Esophagus muscularis mucosa (tissue), 3 donors: ENCODE measurements at regions not wholly inside any gene's neighbourhood (a gene's known extent, or its start where the extent isn't known, plus 50 kb on each side); places are given as distances from the start of the nearest gene placed in this dataset.

Experiments used
- CTCF ChIP-seq, 3 experiments: fragments of 200-600 bp in 2 of 3; fragments of 450-650 bp in 1 of 3; sonication (generic) in 2 of 3; IDR thresholded peaks; one replicate each; pipeline ENCODE4 v1.5.1; 2017 to 2019; ENCODE audit warnings: antibody characterized with exemption in 3 of 3, mild to moderate bottlenecking in 2 of 3, moderate library complexity in 1 of 3
- POLR2A ChIP-seq: fragments of 450-650 bp; IDR thresholded peaks from one replicate; pipeline ENCODE4 v1.6.1; 2017; ENCODE audit warnings: antibody characterized with exemption, moderate library complexity, mild to moderate bottlenecking, low read depth
- POLR2AphosphoS5 ChIP-seq, 2 donors: sonication (generic); formaldehyde crosslinking; IDR thresholded peaks; one replicate each; pipeline ENCODE4 v1.6.1; 2017; ENCODE audit warnings: antibody characterized with exemption in 2 of 2

GRCh38 chr10:121179006-121179405 is 327.8 kb downstream of the WDR11 start:
- TF ChIP-seq POLR2A (no peak), CTCF (IDR thresholded peaks at IDR 0.05) (no peak), POLR2AphosphoS5 (IDR thresholded peaks at IDR 0.05) (no peak)
